Germinal center (tissue), 1 donor: ENCODE measurements at regions not wholly inside any gene's neighbourhood (a gene's known extent, or its start where the extent isn't known, plus 50 kb on each side); places are given as distances from the start of the nearest gene placed in this dataset.
"Not testable (repeated sequence)": the region's sequence is repeated elsewhere in the genome, so short reads cannot be mapped to it uniquely, and the experiment has no call there.

ENCODE experiments used
- DNase-seq: peaks from one replicate; pipeline ENCODE4 v3.0.0; 2012; ENCODE audit warnings: mixed read lengths, low spot score

- no peak for DNase-seq
These were observed 251.5 kb downstream of the RMST start for GRCh38 chr12:97714107-97714563.

- no peak for DNase-seq
These were observed 253.8 kb downstream of the RMST start for GRCh38 chr12:97716356-97716755.

- not testable (repeated sequence) for DNase-seq
These were observed 261.2 kb downstream of the RMST start for GRCh38 chr12:97723801-97724200.

- DNase-seq, result no peak
These were observed 282.9 kb downstream of the RMST start for GRCh38 chr12:97745406-97746101.

- DNase-seq, result no peak
These were observed 285.7 kb downstream of the RMST start for GRCh38 chr12:97748298-97748697.

GRCh38 chr12:97751704-97752103 lies 289.1 kb downstream of the RMST start:
- no peak for DNase-seq

- no peak for DNase-seq
These were observed 289.5 kb downstream of the RMST start for GRCh38 chr12:97752129-97752528.

- no peak for DNase-seq
These were observed 290.7 kb downstream of the RMST start for GRCh38 chr12:97753332-97753731.

- peak; percentile 5 for DNase-seq
These were observed 291.7 kb downstream of the RMST start for GRCh38 chr12:97754306-97754705.

GRCh38 chr12:97756066-97756666 lies 293.6 kb downstream of the RMST start:
- no peak for DNase-seq

GRCh38 chr12:97756741-97757140 lies 294.1 kb downstream of the RMST start:
- DNase-seq, result no peak

- DNase-seq, result no peak
These were observed 295.0 kb downstream of the RMST start for GRCh38 chr12:97757481-97758193.

GRCh38 chr12:97758194-97758501 lies 295.5 kb downstream of the RMST start:
- DNase-seq, result no peak

GRCh38 chr12:97758586-97758985 lies 296.0 kb downstream of the RMST start:
- no peak for DNase-seq

GRCh38 chr12:97760601-97761000 lies 298.0 kb downstream of the RMST start:
- no peak for DNase-seq

- no peak for DNase-seq
These were observed 300.5 kb downstream of the RMST start for GRCh38 chr12:97763113-97763512.

- no peak for DNase-seq
These were observed 302.1 kb downstream of the RMST start for GRCh38 chr12:97764700-97765099.

GRCh38 chr12:97767347-97767746 lies 304.7 kb downstream of the RMST start:
- no peak for DNase-seq

- no peak for DNase-seq
These were observed 315.5 kb downstream of the RMST start for GRCh38 chr12:97778111-97778510.

- no peak for DNase-seq
These were observed 318.7 kb downstream of the RMST start for GRCh38 chr12:97781342-97781741.

- no peak for DNase-seq
These were observed 322.3 kb downstream of the RMST start for GRCh38 chr12:97784904-97785303.

GRCh38 chr12:97790281-97790680 lies 327.7 kb downstream of the RMST start:
- DNase-seq, result no peak

- DNase-seq, result no peak
These were observed 334.9 kb downstream of the RMST start for GRCh38 chr12:97797473-97797872.
